ENCODE measurements at regions not wholly inside any gene's neighbourhood (a gene's known extent, or its start where the extent isn't known, plus 50 kb on each side); places are given as distances from the start of the nearest gene placed in this dataset.

DNA sequence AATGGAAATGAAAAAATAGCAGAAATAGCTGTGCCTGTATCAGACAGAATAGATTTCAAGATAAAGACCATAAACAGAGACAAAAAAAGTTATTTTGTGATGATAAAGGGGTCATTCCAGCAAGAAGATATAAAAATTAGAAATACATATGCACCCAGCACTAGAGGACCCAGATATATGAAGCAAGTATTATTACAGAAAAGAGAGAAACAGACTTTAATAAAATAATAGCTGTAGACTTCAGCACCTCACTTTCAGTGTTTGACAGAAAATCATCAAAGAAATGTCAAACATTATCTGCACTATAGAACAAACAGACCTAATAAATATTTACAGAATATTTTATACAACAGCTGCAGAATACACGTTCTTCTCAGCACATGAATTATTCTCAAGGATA is 783.7 kb downstream of the PLOD2 start:
- H4K91ac ChIP-seq (ENCODE audit: insufficient read length, low read depth, low read length) = no peak overlapping the region
- no peak for DNase-seq
- H3K4me1 Mint-ChIP-seq = no peaks in the 10 kb centered on the region
- no peaks in the 10 kb centered on the region for H3K4me1 ChIP-seq (ENCODE audit: insufficient read depth, low read length)
- no peak overlapping the region for H3K27ac ChIP-seq (ENCODE audit: insufficient read length, low read depth, low read length)
- H3K4me3 Mint-ChIP-seq = no peak overlapping the region
- no peaks in the 10 kb centered on the region for H3K36me3 Mint-ChIP-seq (ENCODE audit: insufficient read depth in 1 of 3, low read depth in 3 of 3)
- H2AFZ ChIP-seq (ENCODE audit: low read length) = no peak overlapping the region
- H2BK20ac ChIP-seq (ENCODE audit: low read depth, low read length, poor library complexity, severe bottlenecking) = no peak overlapping the region
- WGBS (ENCODE audit: extremely low coverage, insufficient read length, low lambda C conversion rate) = no CpG with 5 or more reads among the region's 1 CpG
- H2BK15ac ChIP-seq (ENCODE audit: low read depth, low read length) = no peak overlapping the region
- H3K79me2 ChIP-seq (ENCODE audit: insufficient read depth, low read length) = no peaks in the 10 kb centered on the region
- no peak overlapping the region for H3K27ac Mint-ChIP-seq
- TF ChIP-seq, protein P1, sequence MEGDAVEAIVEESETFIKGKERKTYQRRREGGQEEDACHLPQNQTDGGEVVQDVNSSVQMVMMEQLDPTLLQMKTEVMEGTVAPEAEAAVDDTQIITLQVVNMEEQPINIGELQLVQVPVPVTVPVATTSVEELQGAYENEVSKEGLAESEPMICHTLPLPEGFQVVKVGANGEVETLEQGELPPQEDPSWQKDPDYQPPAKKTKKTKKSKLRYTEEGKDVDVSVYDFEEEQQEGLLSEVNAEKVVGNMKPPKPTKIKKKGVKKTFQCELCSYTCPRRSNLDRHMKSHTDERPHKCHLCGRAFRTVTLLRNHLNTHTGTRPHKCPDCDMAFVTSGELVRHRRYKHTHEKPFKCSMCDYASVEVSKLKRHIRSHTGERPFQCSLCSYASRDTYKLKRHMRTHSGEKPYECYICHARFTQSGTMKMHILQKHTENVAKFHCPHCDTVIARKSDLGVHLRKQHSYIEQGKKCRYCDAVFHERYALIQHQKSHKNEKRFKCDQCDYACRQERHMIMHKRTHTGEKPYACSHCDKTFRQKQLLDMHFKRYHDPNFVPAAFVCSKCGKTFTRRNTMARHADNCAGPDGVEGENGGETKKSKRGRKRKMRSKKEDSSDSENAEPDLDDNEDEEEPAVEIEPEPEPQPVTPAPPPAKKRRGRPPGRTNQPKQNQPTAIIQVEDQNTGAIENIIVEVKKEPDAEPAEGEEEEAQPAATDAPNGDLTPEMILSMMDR (conservative IDR thresholded peaks at IDR 0.05) = no peak
- no peak overlapping the region for H3T11ph ChIP-seq (ENCODE audit: low read length)
- no peaks in the 10 kb centered on the region for H3K79me1 ChIP-seq (ENCODE audit: insufficient read depth, low read depth, low read length, poor library complexity, severe bottlenecking)
- no peak overlapping the region for H3K14ac ChIP-seq (ENCODE audit: insufficient read depth, low read length)
- no peak overlapping the region for H2BK12ac ChIP-seq (ENCODE audit: insufficient read length, low read depth, low read length)
- H4K8ac ChIP-seq (replicated peaks; ENCODE audit: insufficient read length, low read depth, low read length) = no peak overlapping the region
- no peaks in the 10 kb centered on the region for H3K27me3 ChIP-seq (ENCODE audit: insufficient read depth, low read length)
- H2BK5ac ChIP-seq (ENCODE audit: insufficient read length, low read length) = no peak overlapping the region
- no peak overlapping the region for H3K23ac ChIP-seq (ENCODE audit: insufficient read length, low read depth, low read length)
- no peaks in the 10 kb centered on the region for H3K27me3 Mint-ChIP-seq (ENCODE audit: low read depth)
- no peaks in the 10 kb centered on the region for H3K23me2 ChIP-seq (ENCODE audit: insufficient read length, low read depth, low read length, poor library complexity, severe bottlenecking)
- H3K18ac ChIP-seq (ENCODE audit: insufficient read length, low read depth, low read length) = no peak overlapping the region
- H3K56ac ChIP-seq (ENCODE audit: insufficient read length, low read depth, low read length) = no peak overlapping the region
- no peak overlapping the region for H2AK5ac ChIP-seq (ENCODE audit: insufficient read length, low read length)
- H2BK120ac ChIP-seq (ENCODE audit: low read depth, low read length, poor library complexity, severe bottlenecking) = no peak overlapping the region
- no peak overlapping the region for H4K5ac ChIP-seq (ENCODE audit: insufficient read length, low read depth, low read length)
- H3K4ac ChIP-seq (ENCODE audit: low read depth, low read length) = no peak overlapping the region
- no peaks in the 10 kb centered on the region for H3K9me3 ChIP-seq (ENCODE audit: control insufficient read depth, low read depth, low read length)
- H3K4me2 ChIP-seq (ENCODE audit: insufficient read depth, insufficient read length, low read length) = no peak overlapping the region
- no peaks in the 10 kb centered on the region for H4K20me1 ChIP-seq (ENCODE audit: control insufficient read depth, insufficient read depth, insufficient read length)
- peaks cover 0 to 2% of the 10 kb centered on the region in 2 experiments; a peak in 1 of 5 replicates for H3K9me3 Mint-ChIP-seq
- H3K9ac ChIP-seq (ENCODE audit: extremely low read depth, insufficient read length, low read length) = no peak overlapping the region

Measured in H9 (cell line).